ENCODE measurements at regions not wholly inside any gene's neighbourhood (a gene's known extent, or its start where the extent isn't known, plus 50 kb on each side); places are given as distances from the start of the nearest gene placed in this dataset.
"Not testable (repeated sequence)": the region's sequence is repeated elsewhere in the genome, so short reads cannot be mapped to it uniquely, and the experiment has no call there.

DNA sequence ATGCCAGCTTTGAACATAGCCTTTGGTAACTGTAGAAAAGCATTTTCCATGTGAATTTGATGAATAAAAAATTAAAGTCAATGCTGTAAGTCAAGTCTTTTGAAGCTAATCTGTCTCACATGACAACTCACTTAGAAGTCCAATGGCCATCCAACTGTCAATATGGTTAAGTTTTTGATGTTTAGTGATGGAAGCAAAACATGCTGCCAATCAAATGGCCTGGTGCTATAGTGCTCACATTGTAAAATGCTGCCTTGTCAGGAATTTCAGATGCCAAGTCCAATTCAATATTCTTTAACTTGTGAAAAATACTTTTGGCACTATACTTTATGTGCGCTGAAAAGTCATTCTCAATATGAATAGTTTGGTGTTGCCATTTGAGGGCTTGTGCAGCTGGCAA is 1361.8 kb upstream of the ALCAM start:
- DNase-seq (ENCODE audit: low spot score): no peak

DNA sequence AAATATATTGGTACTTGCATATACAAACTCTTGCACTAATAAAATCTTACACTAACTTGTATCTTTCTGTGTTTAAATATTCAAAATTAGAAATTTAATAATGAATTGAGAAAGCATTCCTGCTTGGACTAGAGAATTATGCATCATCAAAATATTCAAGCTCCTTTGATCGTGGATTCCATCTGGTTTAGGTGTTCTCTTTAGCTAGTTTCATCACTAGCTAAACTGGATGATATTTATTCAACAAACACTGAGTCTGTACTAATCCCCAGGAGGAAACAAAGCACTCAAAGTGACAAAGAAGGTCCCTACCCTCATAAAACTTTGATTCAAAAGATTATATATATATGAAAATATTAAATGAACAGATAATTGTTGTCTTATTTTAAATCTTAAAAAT is 1360.9 kb upstream of the ALCAM start:
- no peak for DNase-seq (ENCODE audit: low spot score)

DNA sequence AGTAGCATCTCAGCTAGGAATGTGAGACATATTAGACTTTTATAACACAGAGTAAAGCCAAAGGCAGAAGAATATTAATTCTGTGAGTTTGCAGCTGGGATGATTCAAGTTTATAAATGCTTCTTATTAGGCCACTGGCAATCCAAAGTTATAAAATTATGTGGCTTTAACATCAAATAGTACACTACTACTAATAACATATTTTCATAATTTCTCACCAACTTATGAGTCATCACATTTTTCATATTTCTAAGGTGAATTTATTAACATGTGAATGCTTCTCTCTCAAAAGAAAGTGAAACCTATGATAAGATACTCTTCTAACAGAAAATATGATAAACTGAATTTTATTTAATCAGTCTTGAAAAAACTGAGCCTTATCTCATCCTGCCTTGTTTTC is 1348.2 kb upstream of the ALCAM start:
- no peak for DNase-seq (ENCODE audit: low spot score)

DNA sequence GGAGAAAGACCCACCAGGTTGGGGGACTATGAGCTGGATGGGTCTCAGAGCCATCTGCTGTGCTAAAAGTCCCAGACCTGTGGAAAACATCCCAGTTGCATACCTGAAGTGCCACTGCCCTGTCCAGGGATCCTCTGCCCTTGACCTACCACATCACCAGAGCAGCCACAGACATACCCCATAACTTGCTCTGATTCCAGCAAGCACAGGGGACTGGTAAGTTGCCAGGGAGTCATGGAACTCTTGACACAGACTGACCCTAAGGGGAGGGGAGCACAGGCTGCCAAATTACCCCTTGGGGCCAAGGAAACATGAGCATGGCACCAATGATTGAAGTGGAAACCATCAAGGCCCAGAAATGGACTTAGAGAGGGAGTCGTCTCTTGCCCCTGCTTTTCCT is 1335.1 kb upstream of the ALCAM start:
- DNase-seq (ENCODE audit: low spot score): no peak

- no peak for DNase-seq (ENCODE audit: low spot score)
Observed at GRCh38 chr3:104032283-104032682, 1334.4 kb upstream of the ALCAM start.

GRCh38 chr3:104040896-104041295 is 1325.8 kb upstream of the ALCAM start:
- DNase-seq (ENCODE audit: low spot score): no peak

DNA sequence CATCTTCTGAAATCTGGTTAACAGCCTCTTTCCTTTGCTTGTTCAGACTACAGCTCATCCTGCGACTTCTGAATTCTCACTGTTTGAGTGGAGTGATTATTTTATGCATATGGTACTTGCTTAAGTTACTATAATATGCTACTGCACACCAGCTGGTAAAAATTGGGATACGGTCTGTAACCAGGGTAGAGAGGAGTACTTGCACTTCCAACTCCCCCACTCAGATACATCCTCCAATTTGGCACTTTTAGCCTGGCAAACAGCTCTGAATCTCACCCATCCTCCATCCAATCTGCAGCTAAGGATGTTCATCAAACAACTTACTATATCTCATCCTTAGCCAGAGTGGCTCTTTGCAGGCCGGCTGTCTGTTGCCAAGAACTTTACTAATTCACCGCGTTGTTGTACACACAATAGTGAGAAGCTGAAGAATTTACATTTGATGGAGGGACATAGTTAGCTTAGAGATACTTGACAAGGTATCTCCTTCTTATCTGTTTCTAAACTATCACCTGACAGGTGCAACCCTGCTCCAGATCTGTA is 1323.6 kb upstream of the ALCAM start:
- not testable (repeated sequence) for DNase-seq (ENCODE audit: low spot score)

DNA sequence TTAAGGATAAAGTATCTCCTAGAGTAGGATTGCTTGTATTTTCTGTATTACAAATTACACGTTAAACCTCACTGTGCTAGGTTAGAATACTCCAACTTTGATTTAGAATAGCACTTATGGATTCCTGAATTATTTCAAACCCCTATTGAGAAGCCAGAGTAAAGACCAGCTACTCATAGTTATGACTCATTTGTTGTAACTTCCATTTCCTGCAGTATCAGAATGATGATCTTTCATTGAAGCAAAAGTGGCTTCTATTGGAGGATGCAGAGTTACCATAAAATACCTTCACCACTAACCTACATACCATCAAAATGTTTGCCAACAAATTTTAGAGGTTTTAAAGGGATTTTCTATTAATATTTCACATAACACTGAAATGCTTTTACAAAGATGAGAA is 1322.7 kb upstream of the ALCAM start:
- no peak for DNase-seq (ENCODE audit: low spot score)

- no peak for DNase-seq (ENCODE audit: low spot score)
Observed at GRCh38 chr3:104066658-104067057, 1300.1 kb upstream of the ALCAM start.

GRCh38 chr3:104069114-104069513 is 1297.6 kb upstream of the ALCAM start:
- no peak for DNase-seq (ENCODE audit: low spot score)

DNA sequence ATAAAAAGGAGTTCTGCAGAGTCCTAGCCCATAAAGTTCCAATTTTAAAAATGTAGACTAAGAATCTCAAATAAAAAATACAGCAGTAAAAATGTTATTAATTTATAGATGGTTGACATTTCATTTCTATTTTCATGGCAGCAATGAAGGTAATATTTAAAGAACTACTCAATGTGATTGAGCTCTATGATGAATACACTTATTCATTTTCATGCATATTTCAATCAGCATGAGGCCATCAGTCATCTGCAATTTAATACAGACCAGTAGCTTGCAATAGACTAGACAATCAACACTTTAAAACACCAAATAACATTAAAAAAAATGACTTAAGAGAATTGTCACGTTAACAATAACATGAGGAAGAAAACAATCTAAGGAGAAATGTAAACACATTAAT is 1295.8 kb upstream of the ALCAM start:
- no peak for DNase-seq (ENCODE audit: low spot score)

DNA sequence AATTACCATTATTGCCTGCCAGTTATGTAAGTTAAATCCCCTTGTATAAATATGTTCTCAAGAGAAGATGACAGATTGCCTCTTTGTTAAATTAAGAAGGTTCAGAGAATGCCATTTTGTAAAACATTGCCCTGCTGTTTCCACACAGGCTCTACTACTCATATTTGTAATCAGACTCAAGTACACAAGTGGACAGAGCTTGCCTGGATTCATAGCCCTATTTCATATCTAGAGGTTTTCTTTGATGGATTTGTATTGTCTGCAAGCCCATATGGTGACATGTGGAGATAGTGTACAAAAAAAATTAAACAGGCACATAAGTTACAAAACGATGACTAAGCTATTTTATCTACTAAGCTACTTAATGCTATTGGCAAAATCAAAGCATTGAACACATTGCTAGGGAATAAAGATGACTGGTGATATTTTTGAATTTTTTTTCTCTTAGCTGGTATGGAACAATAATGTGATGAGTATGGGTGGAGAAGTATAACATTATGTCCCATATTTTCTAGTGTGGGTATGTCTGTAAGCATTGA is 1286.6 kb upstream of the ALCAM start:
- no peak for DNase-seq (ENCODE audit: low spot score)

DNA sequence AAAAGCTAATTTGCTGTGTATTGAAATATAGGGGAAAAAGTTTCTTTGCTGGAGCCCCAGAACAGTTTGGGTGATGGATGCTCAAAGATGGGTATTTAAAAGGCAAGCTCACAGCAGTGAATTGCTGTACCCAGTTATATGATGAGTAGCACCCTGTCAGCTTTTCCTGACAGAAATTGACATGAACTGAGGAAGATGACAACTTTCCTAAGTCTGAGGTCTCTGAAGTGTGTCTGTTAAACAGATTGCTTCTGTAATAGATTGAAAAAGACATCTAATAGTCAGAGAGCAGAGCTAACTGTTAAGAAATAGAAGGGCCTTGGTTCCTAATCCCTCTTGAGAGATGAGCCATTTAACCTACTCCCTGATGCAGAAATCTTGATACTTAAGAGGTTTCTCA is 1278.0 kb upstream of the ALCAM start:
- DNase-seq (ENCODE audit: low spot score): no peak

DNA sequence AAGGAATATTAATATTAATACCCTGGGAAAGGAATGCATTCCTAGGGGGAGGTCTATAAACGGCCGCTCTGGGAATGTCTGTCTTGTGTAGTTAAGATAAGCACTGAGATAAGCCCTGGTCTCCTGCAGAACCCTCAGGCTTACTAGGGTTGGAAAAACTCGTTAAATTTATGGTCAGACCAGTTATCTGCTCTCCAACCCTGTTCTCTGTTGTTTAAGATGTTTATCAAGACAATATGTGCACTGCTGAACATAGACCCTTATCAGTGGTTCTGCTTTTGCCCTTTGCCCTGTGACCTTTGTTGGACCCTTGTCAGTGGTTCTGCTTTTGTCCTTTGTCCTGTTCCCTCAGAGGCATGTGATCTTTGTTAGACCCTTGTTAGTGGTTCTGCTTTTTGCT is 1276.7 kb upstream of the ALCAM start:
- not testable (repeated sequence) for DNase-seq (ENCODE audit: low spot score)

DNA sequence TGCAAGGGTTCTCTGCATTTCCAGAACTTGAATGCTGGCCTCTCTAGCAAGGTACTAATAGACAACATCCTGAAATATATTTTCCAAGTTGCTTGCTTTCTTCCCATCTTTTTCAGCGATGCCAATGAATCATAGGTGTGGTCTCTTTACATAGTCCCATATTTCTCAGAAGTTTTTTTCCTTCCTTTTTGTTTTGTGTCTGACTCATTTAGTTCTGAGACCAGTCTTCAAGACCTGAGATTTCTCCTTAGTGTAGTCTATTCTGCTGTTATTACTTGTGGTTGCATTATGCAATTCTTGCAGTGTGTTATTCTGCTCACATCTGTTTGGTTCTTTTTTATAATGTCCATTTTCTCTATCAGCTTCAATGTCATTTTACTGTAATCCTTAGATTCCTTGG is 1265.0 kb upstream of the ALCAM start:
- DNase-seq (ENCODE audit: low spot score): no peak

GRCh38 chr3:104102386-104102785 is 1264.3 kb upstream of the ALCAM start:
- DNase-seq (ENCODE audit: low spot score): peak; percentile 45

DNA sequence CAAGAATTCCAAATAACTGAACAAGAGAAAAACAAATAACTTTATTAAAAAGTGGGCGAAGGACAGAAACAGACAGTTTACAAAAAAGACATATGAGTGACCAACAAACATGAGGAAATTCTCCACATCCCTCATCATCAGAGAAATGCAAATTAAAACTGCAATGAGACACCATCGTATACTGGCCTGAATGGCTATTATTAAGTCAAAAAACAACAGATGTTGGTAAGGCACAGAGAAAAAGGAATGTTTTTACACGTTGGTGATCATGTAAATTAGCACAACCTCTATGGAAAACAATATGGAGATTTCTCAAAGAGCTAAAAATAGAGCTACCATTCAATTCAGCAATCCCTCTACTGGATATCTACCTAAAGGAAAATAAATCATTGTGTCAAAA is 1260.4 kb upstream of the ALCAM start:
- no peak for DNase-seq (ENCODE audit: low spot score)

DNA sequence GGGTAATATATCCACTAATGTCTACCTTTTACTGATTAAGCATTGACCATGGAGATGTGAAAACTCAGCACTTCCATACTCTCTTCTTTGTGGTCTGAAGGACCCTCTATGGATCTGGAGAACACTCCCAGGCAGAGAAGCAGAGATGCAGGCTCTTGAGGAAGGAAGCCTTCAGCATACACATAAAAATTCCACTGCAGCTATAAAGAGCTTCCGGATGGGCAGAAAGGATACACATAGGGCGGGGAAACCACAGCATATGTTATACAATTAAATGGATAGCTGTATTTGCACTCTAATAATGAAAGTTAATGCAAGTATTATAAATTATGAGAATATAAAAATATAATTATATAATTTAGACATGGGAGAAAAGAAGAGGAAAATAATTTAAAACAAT is 1258.2 kb upstream of the ALCAM start:
- no peak for DNase-seq (ENCODE audit: low spot score)

DNA sequence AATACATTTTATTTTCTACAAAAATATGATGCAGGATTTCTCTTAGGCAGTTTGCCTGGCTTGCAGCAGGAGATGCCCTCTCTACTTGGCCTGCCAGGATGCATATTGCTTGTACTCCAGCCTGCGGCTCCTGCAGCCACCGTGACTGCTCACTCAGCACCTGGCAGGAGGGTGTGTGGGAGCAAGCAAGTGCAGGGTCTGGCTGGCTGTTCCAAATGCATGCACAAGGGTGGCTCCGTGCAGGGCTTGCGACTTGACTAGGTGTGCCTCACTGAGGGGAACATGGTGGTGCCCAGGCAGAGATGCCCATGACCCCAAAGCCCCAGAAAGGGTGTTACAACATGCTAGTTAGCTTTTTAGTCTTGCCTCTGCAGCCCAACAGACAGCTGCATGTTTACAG is 1240.2 kb upstream of the ALCAM start:
- no peak for DNase-seq (ENCODE audit: low spot score)

DNA sequence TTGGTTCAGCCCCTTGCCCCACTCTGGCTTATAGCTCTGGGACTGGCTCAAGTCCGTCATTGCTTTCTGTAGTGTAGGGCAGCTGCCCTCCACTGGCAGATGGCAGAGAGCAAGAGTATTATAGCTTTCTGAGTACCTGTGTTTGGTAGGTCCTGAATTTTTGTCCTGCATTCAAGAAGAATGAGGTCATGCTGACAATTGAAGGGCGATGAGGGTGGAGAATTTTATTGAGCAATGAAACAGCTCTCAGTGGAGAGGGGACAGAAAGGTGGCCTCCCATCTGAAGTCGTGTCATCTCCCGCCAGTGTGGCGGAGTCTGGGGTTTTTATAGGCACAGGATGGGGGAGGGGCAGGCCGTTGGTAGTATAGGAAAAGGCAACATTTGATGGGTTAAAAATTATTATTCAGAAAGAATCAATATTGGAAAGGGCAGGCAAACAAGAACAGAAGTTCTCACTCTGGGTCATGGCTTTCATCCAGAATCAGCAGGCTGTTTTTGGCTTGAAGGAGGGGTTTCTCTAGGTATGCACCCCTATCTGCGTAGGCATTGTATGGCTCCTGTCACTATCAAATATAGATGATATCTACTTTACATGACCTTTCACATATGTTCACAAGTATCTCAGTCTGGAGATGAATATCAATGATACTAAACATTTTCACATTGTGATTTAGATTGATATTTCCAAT is 1239.7 kb upstream of the ALCAM start:
- DNase-seq (ENCODE audit: low spot score): no peak

- no peak for DNase-seq (ENCODE audit: low spot score)
Observed at GRCh38 chr3:104127830-104128229, 1238.9 kb upstream of the ALCAM start.

DNA sequence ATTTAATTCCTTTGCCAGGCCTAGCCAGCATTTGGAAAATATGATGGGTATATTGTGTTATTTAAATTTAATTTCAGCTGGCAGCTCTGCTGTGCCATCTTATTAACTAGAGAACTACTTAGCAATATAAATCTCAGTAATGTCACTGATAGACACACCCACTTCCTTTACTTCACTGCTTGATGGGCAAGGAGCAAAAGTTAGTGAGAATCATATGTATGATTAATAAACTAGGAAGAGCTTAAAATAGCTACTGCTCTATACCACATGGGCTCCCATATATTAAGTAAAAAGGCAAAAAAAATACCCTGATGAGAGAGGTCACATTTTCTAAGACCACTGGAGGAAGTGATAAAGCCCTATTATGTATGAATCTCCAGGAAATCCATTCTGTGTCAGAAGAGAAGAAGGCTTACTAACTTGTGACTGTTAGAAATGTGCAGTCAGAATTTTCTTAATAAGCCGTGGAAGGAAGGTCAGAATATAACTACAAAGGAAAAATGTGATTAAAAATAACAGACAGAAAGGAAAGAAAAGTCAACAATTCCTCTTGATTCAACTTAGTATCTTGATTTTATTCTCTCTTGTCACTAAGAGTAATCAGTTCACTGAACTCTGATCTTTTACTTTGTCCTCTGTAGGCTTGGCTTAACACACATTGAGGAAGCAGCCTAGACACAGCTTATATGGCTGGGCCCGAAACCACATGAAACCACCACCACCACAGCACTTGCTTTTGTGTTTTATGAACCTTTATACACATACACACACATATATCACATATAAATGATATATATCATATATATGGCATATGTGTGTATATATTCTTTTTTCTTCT is 1233.9 kb upstream of the ALCAM start:
- DNase-seq (ENCODE audit: low spot score): no peak

GRCh38 chr3:104133630-104134029 is 1233.1 kb upstream of the ALCAM start:
- DNase-seq (ENCODE audit: low spot score): no peak

Data from LoVo (cell line).